ENCODE measurements at regions not wholly inside any gene's neighbourhood (a gene's known extent, or its start where the extent isn't known, plus 50 kb on each side); places are given as distances from the start of the nearest gene placed in this dataset.

- H3K4me1 Mint-ChIP-seq (ENCODE audit: low read depth), result peaks cover 2% of the 10 kb centered on the region
- peaks cover 7% of the 10 kb centered on the region for H3K9me3 Mint-ChIP-seq
- no peak overlapping the region for H3K27ac Mint-ChIP-seq
- H3K36me3 Mint-ChIP-seq (ENCODE audit: low read depth), result no peaks in the 10 kb centered on the region
- H3K27me3 Mint-ChIP-seq (ENCODE audit: low read depth), result no peaks in the 10 kb centered on the region
- intact Hi-C loops (cut with micrococcal nuclease), result no loop called here
- no peak for DNase-seq (ENCODE audit: low spot score)
- H3K4me3 Mint-ChIP-seq (ENCODE audit: low read depth), result no peak overlapping the region
These were observed 283.6 kb downstream of the TMX3 start for GRCh38 chr18:68431111-68431921.

GRCh38 chr18:68429841-68430240 lies 285.1 kb downstream of the TMX3 start:
- DNase-seq (ENCODE audit: low spot score), result no peak
- no peak overlapping the region for H3K4me3 Mint-ChIP-seq (ENCODE audit: low read depth)
- no peaks in the 10 kb centered on the region for H3K27me3 Mint-ChIP-seq (ENCODE audit: low read depth)
- H3K27ac Mint-ChIP-seq, result no peak overlapping the region
- H3K36me3 Mint-ChIP-seq (ENCODE audit: low read depth), result no peaks in the 10 kb centered on the region
- H3K4me1 Mint-ChIP-seq (ENCODE audit: low read depth), result no peaks in the 10 kb centered on the region
- H3K9me3 Mint-ChIP-seq, result no peaks in the 10 kb centered on the region
- intact Hi-C loops (cut with micrococcal nuclease), result no loop called here

GRCh38 chr18:68429111-68429510 lies 285.8 kb downstream of the TMX3 start:
- intact Hi-C loops (cut with micrococcal nuclease), result no loop called here
- no peaks in the 10 kb centered on the region for H3K9me3 Mint-ChIP-seq
- H3K4me1 Mint-ChIP-seq (ENCODE audit: low read depth), result no peaks in the 10 kb centered on the region
- no peaks in the 10 kb centered on the region for H3K27me3 Mint-ChIP-seq (ENCODE audit: low read depth)
- DNase-seq (ENCODE audit: low spot score), result no peak
- H3K36me3 Mint-ChIP-seq (ENCODE audit: low read depth), result no peaks in the 10 kb centered on the region
- H3K4me3 Mint-ChIP-seq (ENCODE audit: low read depth), result no peak overlapping the region
- no peak overlapping the region for H3K27ac Mint-ChIP-seq

- Mint-ChIP-seq H3K36me3 (ENCODE audit: low read depth) (no peaks in the 10 kb centered on the region), H3K4me1 (ENCODE audit: low read depth) (no peaks in the 10 kb centered on the region), H3K9me3 (no peaks in the 10 kb centered on the region), H3K4me3 (ENCODE audit: low read depth) (no peak overlapping the region), H3K27me3 (ENCODE audit: low read depth) (no peaks in the 10 kb centered on the region), H3K27ac (no peak overlapping the region)
- intact Hi-C loops (cut with micrococcal nuclease), result no loop called here
- no peak for DNase-seq (ENCODE audit: low spot score)
These were observed 286.2 kb downstream of the TMX3 start for GRCh38 chr18:68428661-68429060.

GRCh38 chr18:68427951-68428401 lies 286.9 kb downstream of the TMX3 start:
- H3K4me1 Mint-ChIP-seq (ENCODE audit: low read depth), result no peaks in the 10 kb centered on the region
- DNase-seq (ENCODE audit: low spot score), result no peak
- H3K9me3 Mint-ChIP-seq, result peaks cover 2% of the 10 kb centered on the region
- no peaks in the 10 kb centered on the region for H3K36me3 Mint-ChIP-seq (ENCODE audit: low read depth)
- H3K4me3 Mint-ChIP-seq (ENCODE audit: low read depth), result no peak overlapping the region
- no peaks in the 10 kb centered on the region for H3K27me3 Mint-ChIP-seq (ENCODE audit: low read depth)
- intact Hi-C loops (cut with micrococcal nuclease), result no loop called here
- H3K27ac Mint-ChIP-seq, result no peak overlapping the region

DNA sequence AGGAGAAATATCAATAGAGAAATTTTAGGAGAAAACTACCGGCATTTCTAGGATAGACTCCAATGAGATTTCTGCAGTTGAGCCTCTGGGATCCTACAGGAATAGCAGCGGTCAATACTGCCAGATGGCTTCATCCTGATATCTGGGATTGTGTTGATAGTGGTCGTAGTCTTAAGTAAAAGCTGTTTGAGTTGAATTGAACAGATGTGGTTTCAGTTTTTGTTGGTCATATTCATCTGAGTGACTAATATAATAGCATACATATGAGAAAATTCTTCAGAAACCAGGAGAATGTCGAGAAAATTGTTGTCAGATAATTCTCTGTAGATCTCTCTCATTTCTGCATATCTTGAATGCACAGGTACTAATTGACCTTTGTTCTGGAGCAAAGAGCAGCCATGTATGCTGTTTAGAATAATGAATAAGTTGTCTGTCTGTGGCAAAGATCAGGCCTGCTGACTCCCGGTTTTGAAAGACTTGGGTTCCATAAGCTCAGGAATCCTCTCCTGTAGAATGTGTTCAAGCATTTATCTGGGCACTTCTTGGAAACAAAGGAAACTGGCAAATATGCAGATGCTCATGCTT lies 288.1 kb downstream of the TMX3 start:
- Mint-ChIP-seq H3K9me3 (peaks cover 6% of the 10 kb centered on the region), H3K27me3 (ENCODE audit: low read depth) (no peaks in the 10 kb centered on the region), H3K4me1 (ENCODE audit: low read depth) (no peaks in the 10 kb centered on the region), H3K4me3 (ENCODE audit: low read depth) (no peak overlapping the region), H3K36me3 (ENCODE audit: low read depth) (no peaks in the 10 kb centered on the region), H3K27ac (no peak overlapping the region)
- no peak for DNase-seq (ENCODE audit: low spot score)
- intact Hi-C loops (cut with micrococcal nuclease), result no loop called here

DNA sequence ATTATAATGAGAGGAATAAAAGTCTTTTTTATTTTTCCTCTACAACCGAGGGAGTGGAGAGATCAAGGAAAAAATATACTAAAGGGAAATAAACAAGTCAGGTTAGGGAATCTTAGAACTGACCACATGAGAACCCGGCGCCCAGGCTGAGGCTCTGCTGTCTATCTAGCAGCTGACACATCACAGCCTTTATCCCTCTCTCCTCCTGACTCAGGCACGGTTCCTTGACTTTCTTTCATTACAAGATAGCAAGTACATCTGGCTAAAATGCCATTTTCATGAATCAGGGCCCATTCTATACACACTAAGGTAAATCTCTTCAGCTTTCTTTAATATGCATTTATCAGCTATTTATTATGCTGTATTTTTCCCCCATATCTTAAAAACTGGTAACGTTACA lies 296.0 kb downstream of the TMX3 start:
- no peak for DNase-seq (ENCODE audit: low spot score)
- intact Hi-C loops (cut with micrococcal nuclease), result no loop called here
- Mint-ChIP-seq H3K36me3 (ENCODE audit: low read depth) (no peaks in the 10 kb centered on the region), H3K27me3 (ENCODE audit: low read depth) (no peaks in the 10 kb centered on the region), H3K9me3 (peaks cover 6% of the 10 kb centered on the region), H3K27ac (no peak overlapping the region), H3K4me3 (ENCODE audit: low read depth) (no peak overlapping the region), H3K4me1 (ENCODE audit: low read depth) (no peaks in the 10 kb centered on the region)

- DNase-seq (ENCODE audit: low spot score), result no peak
- Mint-ChIP-seq H3K27me3 (ENCODE audit: low read depth) (no peaks in the 10 kb centered on the region), H3K4me3 (ENCODE audit: low read depth) (no peak overlapping the region), H3K9me3 (peaks cover 6% of the 10 kb centered on the region), H3K4me1 (ENCODE audit: low read depth) (no peaks in the 10 kb centered on the region), H3K27ac (no peak overlapping the region), H3K36me3 (ENCODE audit: low read depth) (no peaks in the 10 kb centered on the region)
- intact Hi-C loops (cut with micrococcal nuclease), result no loop called here
These were observed 296.6 kb downstream of the TMX3 start for GRCh38 chr18:68418226-68418868.

- no peak for DNase-seq (ENCODE audit: low spot score)
- no peaks in the 10 kb centered on the region for H3K27me3 Mint-ChIP-seq (ENCODE audit: low read depth)
- H3K9me3 Mint-ChIP-seq, result peaks cover 2% of the 10 kb centered on the region
- no peak overlapping the region for H3K4me3 Mint-ChIP-seq (ENCODE audit: low read depth)
- intact Hi-C loops (cut with micrococcal nuclease), result no loop called here
- H3K27ac Mint-ChIP-seq, result no peak overlapping the region
- H3K4me1 Mint-ChIP-seq (ENCODE audit: low read depth), result no peaks in the 10 kb centered on the region
- H3K36me3 Mint-ChIP-seq (ENCODE audit: low read depth), result no peaks in the 10 kb centered on the region
These were observed 297.1 kb downstream of the TMX3 start for GRCh38 chr18:68417826-68418225.

DNA sequence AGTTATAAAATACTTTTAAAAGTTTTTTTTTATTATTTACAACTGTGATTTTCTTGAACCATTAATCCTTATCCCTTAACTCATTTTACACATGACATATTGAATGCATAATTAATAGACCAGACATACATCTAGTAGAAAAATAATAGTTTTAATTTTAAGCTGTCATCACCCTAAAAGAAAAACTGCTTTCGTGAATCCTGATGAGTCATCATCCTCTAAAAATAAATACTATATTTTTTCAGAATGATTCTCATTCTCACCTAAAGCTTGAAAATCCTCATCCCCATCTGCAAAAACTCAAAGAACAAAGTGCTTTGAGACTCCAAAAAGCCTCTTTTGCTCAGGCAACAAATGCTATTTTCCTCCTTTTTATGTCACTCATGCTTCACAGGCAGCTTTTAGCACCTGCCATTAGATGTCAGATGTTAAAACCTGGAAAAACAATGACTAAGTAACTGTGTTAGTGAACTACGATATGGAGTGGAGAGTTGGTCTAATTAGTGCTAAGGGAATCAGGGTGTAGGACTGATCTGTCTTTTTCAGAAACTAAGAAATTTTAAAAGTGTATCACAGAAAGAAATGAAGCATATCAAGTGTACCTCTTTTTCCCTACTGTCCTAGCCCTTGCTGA lies 297.6 kb downstream of the TMX3 start:
- DNase-seq (ENCODE audit: low spot score), result no peak
- no peak overlapping the region for H3K4me3 Mint-ChIP-seq (ENCODE audit: low read depth)
- no peaks in the 10 kb centered on the region for H3K36me3 Mint-ChIP-seq (ENCODE audit: low read depth)
- no peaks in the 10 kb centered on the region for H3K27me3 Mint-ChIP-seq (ENCODE audit: low read depth)
- H3K9me3 Mint-ChIP-seq, result no peaks in the 10 kb centered on the region
- intact Hi-C loops (cut with micrococcal nuclease), result no loop called here
- no peak overlapping the region for H3K27ac Mint-ChIP-seq
- no peaks in the 10 kb centered on the region for H3K4me1 Mint-ChIP-seq (ENCODE audit: low read depth)

DNA sequence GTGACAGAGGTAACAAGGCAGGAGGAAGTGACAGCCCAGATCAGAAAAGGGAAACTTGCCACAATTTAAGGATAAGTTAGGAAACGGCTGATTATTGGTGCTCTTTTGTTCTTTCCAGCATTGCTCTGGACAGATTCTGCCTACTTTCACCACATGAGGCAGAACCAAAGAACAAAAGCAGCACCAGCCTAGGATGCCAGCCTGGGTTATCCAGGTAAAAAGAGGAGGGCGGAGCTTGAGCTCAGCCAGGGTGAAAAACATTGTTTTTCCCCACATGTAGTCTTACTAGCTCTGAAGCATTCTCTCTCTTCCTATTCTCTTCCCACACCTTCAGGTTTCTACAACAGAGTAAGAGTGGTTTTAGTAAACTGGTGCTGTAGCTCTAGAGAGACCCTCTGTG lies 300.5 kb downstream of the TMX3 start:
- no peaks in the 10 kb centered on the region for H3K9me3 Mint-ChIP-seq
- no peaks in the 10 kb centered on the region for H3K27me3 Mint-ChIP-seq (ENCODE audit: low read depth)
- DNase-seq (ENCODE audit: low spot score), result no peak
- no peaks in the 10 kb centered on the region for H3K4me1 Mint-ChIP-seq (ENCODE audit: low read depth)
- intact Hi-C loops (cut with micrococcal nuclease), result no loop called here
- H3K36me3 Mint-ChIP-seq (ENCODE audit: low read depth), result no peaks in the 10 kb centered on the region
- H3K4me3 Mint-ChIP-seq (ENCODE audit: low read depth), result no peak overlapping the region
- H3K27ac Mint-ChIP-seq, result no peak overlapping the region

DNA sequence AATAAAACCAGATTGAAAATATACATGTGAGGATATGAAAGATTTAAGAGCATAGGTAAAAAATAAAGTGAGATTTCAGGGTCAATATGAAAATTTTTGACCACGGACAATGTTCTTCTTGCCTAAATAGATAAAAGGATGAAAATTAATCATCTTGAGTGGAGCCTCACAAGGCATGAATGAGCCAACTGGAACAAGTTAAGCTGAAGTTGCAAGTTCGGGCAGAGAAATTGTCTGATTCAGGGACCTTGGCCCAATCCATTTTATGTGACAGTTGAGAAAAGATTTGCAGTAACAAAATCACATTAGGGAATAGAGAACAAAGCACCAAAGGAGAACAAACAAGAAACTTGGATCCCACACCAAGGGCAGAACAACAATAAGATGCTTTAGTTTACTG lies 305.3 kb downstream of the TMX3 start:
- Mint-ChIP-seq H3K9me3 (no peaks in the 10 kb centered on the region), H3K4me1 (ENCODE audit: low read depth) (no peaks in the 10 kb centered on the region), H3K36me3 (ENCODE audit: low read depth) (no peaks in the 10 kb centered on the region), H3K27me3 (ENCODE audit: low read depth) (no peaks in the 10 kb centered on the region), H3K4me3 (ENCODE audit: low read depth) (no peak overlapping the region), H3K27ac (no peak overlapping the region)
- intact Hi-C loops (cut with micrococcal nuclease), result no loop called here
- DNase-seq (ENCODE audit: low spot score), result no peak

- Mint-ChIP-seq H3K4me1 (ENCODE audit: low read depth) (no peaks in the 10 kb centered on the region), H3K27ac (no peak overlapping the region), H3K36me3 (ENCODE audit: low read depth) (no peaks in the 10 kb centered on the region), H3K9me3 (no peaks in the 10 kb centered on the region), H3K27me3 (ENCODE audit: low read depth) (no peaks in the 10 kb centered on the region), H3K4me3 (ENCODE audit: low read depth) (no peak overlapping the region)
- intact Hi-C loops (cut with micrococcal nuclease), result no loop called here
- DNase-seq (ENCODE audit: low spot score), result no peak
These were observed 308.1 kb downstream of the TMX3 start for GRCh38 chr18:68406761-68407160.

Data from activated T-helper 2 cell treated with anti-CD3 and anti-CD28 coated beads, Interferon-gamma antibody, Interleukin-2, Interleukin-4, amounts not matched to agents 10 μg/mL and 5 μg/mL and 100 μg/mL, durations not matched to agents 14 hours and 24 hours and 36 hours (primary cell).